Upper lobe of left lung (tissue), 4 donors: ENCODE measurements at regions not wholly inside any gene's neighbourhood (a gene's known extent, or its start where the extent isn't known, plus 50 kb on each side); places are given as distances from the start of the nearest gene placed in this dataset.

Experiments used
- EP300 ChIP-seq, 4 donors: sonication (generic); formaldehyde crosslinking; IDR thresholded peaks; one replicate each; pipeline ENCODE4 v1.5.1; 2017; ENCODE audit warnings: antibody characterized with exemption in 4 of 4, control low read depth in 2 of 4
- POLR2A ChIP-seq, 4 donors: fragments of 450-650 bp; IDR thresholded peaks; one replicate each; pipeline ENCODE4 v1.5.1; 2016 to 2017; ENCODE audit warnings: antibody characterized with exemption in 4 of 4, mild to moderate bottlenecking in 2 of 4
- POLR2AphosphoS5 ChIP-seq, 2 donors: sonication (generic); formaldehyde crosslinking; IDR thresholded peaks; one replicate each; pipeline ENCODE4 v1.5.1; 2017; ENCODE audit warnings: antibody characterized with exemption in 2 of 2
- TF ChIP-seq, protein P1 (sequence below), 6 experiments: fragments of 450-650 bp in 4 of 6; fragments of 200-600 bp in 2 of 6; sonication (generic) in 2 of 6; IDR thresholded peaks; one replicate each; pipeline ENCODE4 v1.5.1; 2016 to 2019; ENCODE audit warnings: antibody characterized with exemption in 6 of 6

DNA sequence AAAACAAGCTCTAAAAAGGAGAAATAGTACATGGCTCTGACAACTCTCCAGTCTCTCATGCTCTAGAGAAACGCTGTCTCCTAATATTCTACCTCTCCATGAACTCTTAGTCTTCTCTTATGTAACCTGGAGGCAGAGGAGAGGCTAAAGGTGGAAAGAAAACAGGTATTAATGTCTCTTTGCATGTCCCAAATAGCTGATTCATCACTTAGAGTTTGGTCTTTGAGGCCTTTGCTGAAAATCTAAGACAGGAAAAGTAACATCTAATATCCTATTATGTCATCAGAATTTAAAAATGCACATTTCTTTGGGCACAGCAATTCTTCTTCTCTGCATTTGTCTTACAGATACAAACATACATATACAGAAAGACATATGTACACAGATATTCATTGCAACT lies 127.2 kb downstream of the DHRS2 start:
- TF ChIP-seq, protein P1, sequence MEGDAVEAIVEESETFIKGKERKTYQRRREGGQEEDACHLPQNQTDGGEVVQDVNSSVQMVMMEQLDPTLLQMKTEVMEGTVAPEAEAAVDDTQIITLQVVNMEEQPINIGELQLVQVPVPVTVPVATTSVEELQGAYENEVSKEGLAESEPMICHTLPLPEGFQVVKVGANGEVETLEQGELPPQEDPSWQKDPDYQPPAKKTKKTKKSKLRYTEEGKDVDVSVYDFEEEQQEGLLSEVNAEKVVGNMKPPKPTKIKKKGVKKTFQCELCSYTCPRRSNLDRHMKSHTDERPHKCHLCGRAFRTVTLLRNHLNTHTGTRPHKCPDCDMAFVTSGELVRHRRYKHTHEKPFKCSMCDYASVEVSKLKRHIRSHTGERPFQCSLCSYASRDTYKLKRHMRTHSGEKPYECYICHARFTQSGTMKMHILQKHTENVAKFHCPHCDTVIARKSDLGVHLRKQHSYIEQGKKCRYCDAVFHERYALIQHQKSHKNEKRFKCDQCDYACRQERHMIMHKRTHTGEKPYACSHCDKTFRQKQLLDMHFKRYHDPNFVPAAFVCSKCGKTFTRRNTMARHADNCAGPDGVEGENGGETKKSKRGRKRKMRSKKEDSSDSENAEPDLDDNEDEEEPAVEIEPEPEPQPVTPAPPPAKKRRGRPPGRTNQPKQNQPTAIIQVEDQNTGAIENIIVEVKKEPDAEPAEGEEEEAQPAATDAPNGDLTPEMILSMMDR (IDR thresholded peaks at IDR 0.05) = no peak
- no peak for TF ChIP-seq EP300 (IDR thresholded peaks at IDR 0.05)
- TF ChIP-seq POLR2A (IDR thresholded peaks at IDR 0.05) = no peak
- no peak for TF ChIP-seq POLR2AphosphoS5 (IDR thresholded peaks at IDR 0.05)
